ENCODE measurements at regions not wholly inside any gene's neighbourhood (a gene's known extent, or its start where the extent isn't known, plus 50 kb on each side); places are given as distances from the start of the nearest gene placed in this dataset.

DNA sequence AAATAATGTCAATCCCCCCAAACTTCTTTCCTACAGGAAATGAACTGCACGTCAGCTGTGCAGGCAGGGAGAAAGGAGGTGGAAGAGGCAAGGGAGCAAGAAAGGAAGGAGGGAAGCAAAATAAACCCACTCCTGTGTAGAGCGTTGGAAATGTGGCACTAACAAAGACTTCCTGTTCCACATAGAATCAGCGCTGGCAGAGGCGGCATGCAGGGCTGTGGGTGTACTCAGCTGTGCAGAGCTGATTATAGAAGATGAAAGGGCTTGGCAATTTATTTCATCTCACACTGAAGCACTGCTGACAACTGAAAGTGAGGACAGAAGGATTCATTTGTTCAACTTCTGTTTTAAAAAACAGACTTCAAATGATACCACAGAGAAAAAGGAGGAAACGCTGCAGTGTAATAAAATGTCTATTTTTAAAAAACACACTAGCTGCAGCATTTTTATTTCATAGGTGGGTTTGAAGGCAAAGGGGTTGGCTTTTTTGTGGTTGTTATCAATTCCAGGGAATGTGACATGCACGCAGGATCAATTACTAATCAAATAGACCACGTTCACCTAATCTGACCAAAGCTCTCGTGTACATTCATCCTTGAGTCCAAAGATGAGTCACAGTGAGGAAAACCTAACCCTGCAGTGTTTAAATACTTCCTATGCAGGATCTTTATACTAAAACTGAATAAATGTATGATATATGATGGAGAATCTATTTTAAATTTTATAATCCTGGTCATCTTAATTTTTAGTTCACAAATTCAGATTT lies 583.5 kb downstream of the ZNF608 start:
- H3K27me3 ChIP-seq (ENCODE audit: control insufficient read depth, insufficient read depth, low read length): no peaks in the 10 kb centered on the region
- no peaks in the 10 kb centered on the region for H3K9me3 ChIP-seq (ENCODE audit: control insufficient read depth, insufficient read depth, low read length)
- H3K4me1 ChIP-seq (ENCODE audit: control insufficient read depth, insufficient read depth, low read length): no peaks in the 10 kb centered on the region
- no CpG with 5 or more reads among the region's 8 CpGs for WGBS (ENCODE audit: insufficient coverage, insufficient read length)
- H3K4me3 ChIP-seq (ENCODE audit: low read length): no peak overlapping the region
- no peak for DNase-seq (ENCODE audit: low read depth, low spot score)
- no peak overlapping the region for H3K27ac ChIP-seq (ENCODE audit: low read length)
- H3K36me3 ChIP-seq (ENCODE audit: control insufficient read depth, insufficient read depth, low read length): no peaks in the 10 kb centered on the region

DNA sequence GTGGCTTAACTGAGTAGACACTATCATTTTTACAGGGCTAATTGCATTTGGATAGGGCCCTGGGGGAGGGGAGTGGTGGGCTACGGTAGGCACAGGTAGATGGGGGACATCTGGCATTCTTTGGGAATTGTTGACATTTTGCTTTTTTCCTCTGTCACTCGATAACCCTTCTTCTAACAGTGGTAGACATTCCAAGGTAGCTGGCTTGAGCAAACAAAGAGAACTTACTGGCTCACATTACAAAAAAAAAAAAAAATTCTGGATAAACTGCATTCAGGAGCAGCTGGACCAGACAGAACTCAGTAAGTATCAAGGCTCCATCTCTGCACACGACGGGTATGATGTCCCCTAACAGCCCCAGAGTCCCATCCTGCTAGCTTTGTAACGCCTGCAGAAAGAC lies 585.2 kb downstream of the ZNF608 start:
- H3K27me3 ChIP-seq (ENCODE audit: control insufficient read depth, insufficient read depth, low read length): no peaks in the 10 kb centered on the region
- DNase-seq (ENCODE audit: low read depth, low spot score): no peak
- H3K9me3 ChIP-seq (ENCODE audit: control insufficient read depth, insufficient read depth, low read length): no peaks in the 10 kb centered on the region
- no peaks in the 10 kb centered on the region for H3K4me1 ChIP-seq (ENCODE audit: control insufficient read depth, insufficient read depth, low read length)
- H3K36me3 ChIP-seq (ENCODE audit: control insufficient read depth, insufficient read depth, low read length): no peaks in the 10 kb centered on the region
- H3K4me3 ChIP-seq (ENCODE audit: low read length): no peak overlapping the region
- no CpG with 5 or more reads among the region's 5 CpGs for WGBS (ENCODE audit: insufficient coverage, insufficient read length)
- no peak overlapping the region for H3K27ac ChIP-seq (ENCODE audit: low read length)

DNA sequence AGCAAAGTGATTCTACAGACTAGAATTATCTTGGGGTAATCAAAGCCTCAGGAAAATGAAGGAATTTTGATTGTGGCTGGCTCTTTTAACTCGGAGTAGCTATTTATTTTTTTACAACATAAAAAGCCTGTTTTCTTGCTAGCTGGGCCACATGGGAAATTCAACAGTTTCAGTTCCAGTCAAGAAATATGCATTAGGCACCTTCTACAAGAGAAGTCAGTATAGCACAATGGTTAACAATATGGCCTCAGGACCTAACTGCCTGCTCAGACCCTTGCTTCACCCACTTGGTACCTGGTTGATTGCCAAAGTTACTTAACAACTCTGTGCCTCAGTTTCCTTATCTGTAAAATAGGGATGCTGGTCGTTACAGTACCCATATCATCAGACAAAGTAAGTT lies 586.2 kb downstream of the ZNF608 start:
- WGBS (ENCODE audit: insufficient coverage, insufficient read length): no CpG with 5 or more reads among the region's 2 CpGs
- Histone ChIP-seq H3K4me3 (ENCODE audit: low read length) (no peak overlapping the region), H3K27me3 (ENCODE audit: control insufficient read depth, insufficient read depth, low read length) (no peaks in the 10 kb centered on the region), H3K9me3 (ENCODE audit: control insufficient read depth, insufficient read depth, low read length) (no peaks in the 10 kb centered on the region), H3K36me3 (ENCODE audit: control insufficient read depth, insufficient read depth, low read length) (no peaks in the 10 kb centered on the region), H3K4me1 (ENCODE audit: control insufficient read depth, insufficient read depth, low read length) (no peaks in the 10 kb centered on the region), H3K27ac (ENCODE audit: low read length) (no peak overlapping the region)
- DNase-seq (ENCODE audit: low read depth, low spot score): no peak

DNA sequence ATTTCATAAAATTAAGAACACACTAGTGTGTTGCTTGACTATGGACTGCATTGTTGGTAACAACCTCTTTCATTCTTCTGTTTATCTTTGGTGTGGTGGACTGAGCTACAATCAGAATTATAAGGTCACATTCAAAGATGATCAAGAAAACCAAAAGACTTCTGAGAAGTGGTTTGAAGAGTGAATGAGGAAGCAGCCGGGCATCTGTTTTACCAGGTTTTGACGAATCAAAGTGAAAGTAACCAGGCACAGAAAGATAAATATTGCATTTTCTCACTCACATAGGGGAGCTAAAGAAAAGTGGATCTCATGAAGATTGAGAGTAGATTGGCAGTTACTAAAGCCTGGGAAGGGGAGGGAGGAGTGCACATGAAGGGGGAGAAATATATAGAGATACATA lies 589.1 kb downstream of the ZNF608 start:
- DNase-seq (ENCODE audit: low read depth, low spot score): no peak

DNA sequence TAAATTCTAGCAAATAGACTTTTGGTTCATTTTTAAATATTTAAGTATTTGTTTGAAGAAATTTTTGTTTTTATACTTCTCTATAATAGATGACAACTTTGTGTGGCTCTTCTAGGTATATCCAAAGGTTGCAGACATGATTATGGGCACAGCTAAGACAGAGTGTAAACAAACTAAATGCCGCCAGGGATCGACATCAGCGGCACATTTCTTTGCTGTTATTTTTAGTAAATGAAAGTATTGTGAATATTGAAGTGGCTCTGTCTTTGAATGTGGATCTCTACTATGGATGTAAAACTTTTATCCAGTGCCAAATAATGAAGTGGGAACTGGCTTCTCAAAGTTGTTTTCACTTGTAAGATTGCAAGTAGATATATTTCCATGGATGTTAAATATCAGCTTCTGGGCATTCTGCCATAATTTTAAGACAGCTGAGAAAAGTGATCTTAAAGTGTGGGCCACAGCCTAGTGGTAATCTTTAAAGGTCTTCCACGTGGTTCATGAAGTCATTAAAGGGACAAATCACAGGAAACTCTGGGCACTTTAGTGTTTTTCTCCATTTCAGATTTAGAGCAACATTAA lies 589.9 kb downstream of the ZNF608 start:
- WGBS (ENCODE audit: insufficient coverage, insufficient read length): no CpG with 5 or more reads among the region's 4 CpGs
- Histone ChIP-seq H3K27me3 (ENCODE audit: control insufficient read depth, insufficient read depth, low read length) (no peaks in the 10 kb centered on the region), H3K4me1 (ENCODE audit: control insufficient read depth, insufficient read depth, low read length) (no peaks in the 10 kb centered on the region), H3K4me3 (ENCODE audit: low read length) (no peak overlapping the region), H3K27ac (ENCODE audit: low read length) (no peak overlapping the region), H3K36me3 (ENCODE audit: control insufficient read depth, insufficient read depth, low read length) (no peaks in the 10 kb centered on the region), H3K9me3 (ENCODE audit: control insufficient read depth, insufficient read depth, low read length) (no peaks in the 10 kb centered on the region)
- no peak for DNase-seq (ENCODE audit: low read depth, low spot score)

More for the DNA sequence above, 589.1 kb downstream of the ZNF608 start:
- H3K36me3 ChIP-seq (ENCODE audit: control insufficient read depth, insufficient read depth, low read length): no peaks in the 10 kb centered on the region
- H3K27me3 ChIP-seq (ENCODE audit: control insufficient read depth, insufficient read depth, low read length): no peaks in the 10 kb centered on the region
- WGBS (ENCODE audit: insufficient coverage, insufficient read length): no CpG with 5 or more reads among the region's 2 CpGs
- H3K9me3 ChIP-seq (ENCODE audit: control insufficient read depth, insufficient read depth, low read length): no peaks in the 10 kb centered on the region
- H3K4me3 ChIP-seq (ENCODE audit: low read length): no peak overlapping the region
- no peaks in the 10 kb centered on the region for H3K4me1 ChIP-seq (ENCODE audit: control insufficient read depth, insufficient read depth, low read length)
- no peak overlapping the region for H3K27ac ChIP-seq (ENCODE audit: low read length)

DNA sequence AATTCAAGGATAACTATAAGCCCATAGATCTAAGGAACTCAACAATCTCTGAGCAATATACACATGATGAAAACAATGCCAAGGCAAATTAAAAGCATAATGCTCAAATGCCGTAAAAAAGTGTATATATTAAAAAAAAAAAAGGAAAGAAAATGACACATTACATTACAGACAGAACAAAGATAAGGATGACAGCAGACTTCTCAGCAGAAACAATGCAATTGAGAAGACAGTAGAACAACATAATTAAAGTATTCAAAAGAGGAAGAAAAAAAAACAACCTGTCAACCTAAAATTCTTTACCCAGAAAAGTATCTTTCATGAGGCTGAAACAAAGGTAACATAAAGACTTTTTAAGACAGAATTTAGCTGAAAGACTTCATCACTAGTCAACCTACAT lies 591.7 kb downstream of the ZNF608 start:
- Histone ChIP-seq H3K9me3 (ENCODE audit: control insufficient read depth, insufficient read depth, low read length) (no peaks in the 10 kb centered on the region), H3K27ac (ENCODE audit: low read length) (no peak overlapping the region), H3K4me1 (ENCODE audit: control insufficient read depth, insufficient read depth, low read length) (no peaks in the 10 kb centered on the region), H3K4me3 (ENCODE audit: low read length) (no peak overlapping the region), H3K27me3 (ENCODE audit: control insufficient read depth, insufficient read depth, low read length) (no peaks in the 10 kb centered on the region), H3K36me3 (ENCODE audit: control insufficient read depth, insufficient read depth, low read length) (no peaks in the 10 kb centered on the region)
- no peak for DNase-seq (ENCODE audit: low read depth, low spot score)
- WGBS (ENCODE audit: insufficient coverage, insufficient read length): no CpG with 5 or more reads among the region's 1 CpG

DNA sequence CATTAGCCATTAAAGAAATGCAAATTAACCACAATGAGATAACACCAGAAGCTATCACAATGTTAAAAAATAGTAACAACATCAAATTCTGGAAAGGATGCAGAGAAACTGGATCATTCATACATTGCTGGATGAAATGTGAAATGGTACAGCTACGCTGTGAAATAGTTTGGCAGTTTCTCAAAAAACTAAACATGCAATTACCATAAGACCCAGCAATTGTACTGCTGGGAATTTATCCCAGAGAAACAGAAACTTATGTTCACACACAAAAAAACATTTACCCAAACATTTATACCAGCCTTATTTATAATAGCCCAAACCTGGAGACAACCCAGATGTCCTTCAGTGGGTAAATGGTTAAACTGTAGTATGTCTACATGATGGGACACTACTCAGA lies 592.9 kb downstream of the ZNF608 start:
- Histone ChIP-seq H3K27me3 (ENCODE audit: control insufficient read depth, insufficient read depth, low read length) (no peaks in the 10 kb centered on the region), H3K36me3 (ENCODE audit: control insufficient read depth, insufficient read depth, low read length) (no peaks in the 10 kb centered on the region), H3K4me3 (ENCODE audit: low read length) (no peak overlapping the region), H3K27ac (ENCODE audit: low read length) (no peak overlapping the region), H3K4me1 (ENCODE audit: control insufficient read depth, insufficient read depth, low read length) (no peaks in the 10 kb centered on the region), H3K9me3 (ENCODE audit: control insufficient read depth, insufficient read depth, low read length) (no peaks in the 10 kb centered on the region)
- no peak for DNase-seq (ENCODE audit: low read depth, low spot score)
- no CpG with 5 or more reads among the region's 1 CpG for WGBS (ENCODE audit: insufficient coverage, insufficient read length)

DNA sequence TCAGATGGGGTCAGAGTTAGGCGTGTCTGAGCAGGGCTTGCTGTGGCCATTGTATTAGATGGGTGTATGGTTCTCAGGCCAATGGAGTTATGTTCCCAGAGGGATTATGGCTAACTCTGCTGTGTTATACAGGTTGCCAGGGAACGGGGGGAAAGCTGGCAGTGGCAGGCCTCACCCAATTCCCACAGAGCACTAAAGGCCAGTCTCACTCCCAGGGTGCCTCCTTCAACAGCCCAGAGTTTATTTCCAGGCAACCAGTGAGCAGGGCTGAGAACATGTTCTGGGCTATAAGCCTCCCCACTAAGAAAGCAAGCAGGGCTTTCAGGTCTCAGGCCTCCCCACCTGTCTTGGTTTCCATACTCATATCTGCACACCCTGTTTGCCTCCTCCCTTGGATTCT lies 597.9 kb downstream of the ZNF608 start:
- Histone ChIP-seq H3K4me3 (ENCODE audit: low read length) (no peak overlapping the region), H3K27ac (ENCODE audit: low read length) (no peak overlapping the region), H3K36me3 (ENCODE audit: control insufficient read depth, insufficient read depth, low read length) (no peaks in the 10 kb centered on the region), H3K9me3 (ENCODE audit: control insufficient read depth, insufficient read depth, low read length) (no peaks in the 10 kb centered on the region), H3K4me1 (ENCODE audit: control insufficient read depth, insufficient read depth, low read length) (no peaks in the 10 kb centered on the region), H3K27me3 (ENCODE audit: control insufficient read depth, insufficient read depth, low read length) (no peaks in the 10 kb centered on the region)
- DNase-seq (ENCODE audit: low read depth, low spot score): no peak
- whole genome bisulfite sequencing (ENCODE audit: insufficient coverage, insufficient read length): no CpG with 5 or more reads among the region's 2 CpGs

DNA sequence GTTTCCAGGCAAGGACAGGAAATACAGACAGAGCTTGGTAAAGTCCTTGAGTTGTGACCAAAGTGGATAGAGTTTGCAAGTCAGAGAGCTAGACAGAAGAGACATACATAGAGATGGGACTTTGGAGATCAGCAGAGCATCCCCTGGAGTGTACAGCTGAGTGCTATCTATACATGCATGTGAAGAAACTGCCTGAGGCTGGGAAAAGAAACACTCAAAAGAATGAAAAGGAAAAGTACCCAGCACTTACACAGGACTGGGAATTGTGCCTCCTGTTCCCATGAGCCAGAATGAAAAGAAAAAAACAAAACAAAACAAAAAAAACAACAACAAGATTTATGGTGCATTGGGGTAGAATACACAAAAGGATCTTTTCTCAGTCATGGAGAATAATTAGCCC lies 606.4 kb downstream of the ZNF608 start:
- H3K4me3 ChIP-seq (ENCODE audit: low read length): no peak overlapping the region
- DNase-seq (ENCODE audit: low read depth, low spot score): no peak
- H3K4me1 ChIP-seq (ENCODE audit: control insufficient read depth, insufficient read depth, low read length): no peaks in the 10 kb centered on the region
- no peaks in the 10 kb centered on the region for H3K9me3 ChIP-seq (ENCODE audit: control insufficient read depth, insufficient read depth, low read length)
- H3K27me3 ChIP-seq (ENCODE audit: control insufficient read depth, insufficient read depth, low read length): no peaks in the 10 kb centered on the region
- H3K27ac ChIP-seq (ENCODE audit: low read length): no peak overlapping the region
- H3K36me3 ChIP-seq (ENCODE audit: control insufficient read depth, insufficient read depth, low read length): no peaks in the 10 kb centered on the region

DNA sequence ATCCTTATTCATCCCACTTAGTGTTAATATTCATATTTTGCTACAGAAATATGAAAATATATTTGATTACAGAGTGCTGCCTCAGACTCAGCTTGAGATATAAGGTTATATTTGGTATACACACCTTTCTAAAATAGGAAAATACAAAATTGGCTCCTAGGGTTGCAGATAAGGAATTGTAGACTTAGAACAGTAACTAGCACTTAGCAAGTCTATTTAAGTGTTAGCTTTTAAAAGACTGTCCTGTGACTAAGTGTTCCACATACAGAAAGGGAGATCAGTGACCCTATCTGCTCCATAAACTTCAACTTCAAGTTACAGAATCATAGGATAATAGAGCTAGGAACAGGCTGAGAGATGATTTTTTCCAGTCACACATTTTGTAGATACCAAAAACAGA lies 607.0 kb downstream of the ZNF608 start:
- no peaks in the 10 kb centered on the region for H3K4me1 ChIP-seq (ENCODE audit: control insufficient read depth, insufficient read depth, low read length)
- H3K27me3 ChIP-seq (ENCODE audit: control insufficient read depth, insufficient read depth, low read length): no peaks in the 10 kb centered on the region
- H3K4me3 ChIP-seq (ENCODE audit: low read length): no peak overlapping the region
- no peak overlapping the region for H3K27ac ChIP-seq (ENCODE audit: low read length)
- no peaks in the 10 kb centered on the region for H3K9me3 ChIP-seq (ENCODE audit: control insufficient read depth, insufficient read depth, low read length)
- no peak for DNase-seq (ENCODE audit: low read depth, low spot score)
- H3K36me3 ChIP-seq (ENCODE audit: control insufficient read depth, insufficient read depth, low read length): no peaks in the 10 kb centered on the region

DNA sequence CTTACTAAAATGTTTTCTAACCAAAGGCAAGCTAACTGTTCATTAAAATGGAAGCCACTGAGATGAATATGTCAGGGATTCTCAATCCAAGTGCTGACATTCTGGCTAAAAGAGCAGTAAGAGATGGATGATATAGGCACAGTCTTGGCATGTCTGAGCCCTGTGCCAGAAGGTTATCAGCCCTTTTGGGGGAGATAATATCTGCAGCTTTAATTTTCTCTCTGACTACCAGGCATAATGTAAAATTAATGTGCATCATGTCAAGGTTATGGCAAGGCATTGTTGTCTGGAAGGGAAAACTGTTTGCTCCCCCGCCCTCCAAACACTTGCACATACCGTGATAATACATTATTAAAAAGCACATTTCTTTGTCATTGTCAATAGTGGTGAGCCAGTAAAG lies 609.8 kb downstream of the ZNF608 start:
- no peak for DNase-seq (ENCODE audit: low read depth, low spot score)
- H3K4me3 ChIP-seq (ENCODE audit: low read length): no peak overlapping the region
- H3K4me1 ChIP-seq (ENCODE audit: control insufficient read depth, insufficient read depth, low read length): no peaks in the 10 kb centered on the region
- H3K9me3 ChIP-seq (ENCODE audit: control insufficient read depth, insufficient read depth, low read length): no peaks in the 10 kb centered on the region
- no peaks in the 10 kb centered on the region for H3K36me3 ChIP-seq (ENCODE audit: control insufficient read depth, insufficient read depth, low read length)
- no peaks in the 10 kb centered on the region for H3K27me3 ChIP-seq (ENCODE audit: control insufficient read depth, insufficient read depth, low read length)
- WGBS (ENCODE audit: insufficient coverage, insufficient read length): no CpG with 5 or more reads among the region's 2 CpGs
- H3K27ac ChIP-seq (ENCODE audit: low read length): no peak overlapping the region

Data from iPS DF 6.9 (cell line).